Activated CD8-positive, alpha-beta T cell treated with anti-CD3 and anti-CD28 coated beads, Interleukin-2, amount 10 ng/mL, durations not matched to agents 7 days and 5 days (primary cell): ENCODE measurements at regions not wholly inside any gene's neighbourhood (a gene's known extent, or its start where the extent isn't known, plus 50 kb on each side); places are given as distances from the start of the nearest gene placed in this dataset.

Experiments
- ATAC-seq: fragments of 150-1000 bp; cut with Tn5 transposase; one replicate; pipeline ENCODE4 v1.10.0; 2021; ENCODE audit warnings: moderate library complexity
- CTCF ChIA-PET: fragments of 350-600 bp; sonication (Branson Sonifier 250); formaldehyde crosslinking; loops from one replicate; lab custom pipeline; 2021; ENCODE audit warnings: antibody characterized with exemption; lab: Charles Lee
- POLR2A ChIA-PET: fragments of 350-600 bp; sonication (Branson Sonifier 250); formaldehyde crosslinking; loops from one replicate; lab custom pipeline; 2021; ENCODE audit warnings: antibody characterized with exemption; lab: Charles Lee
- DNase-seq: peaks from one replicate; pipeline ENCODE4 v3.0.0-alpha.2; 2020
- H3K27ac Mint-ChIP-seq: one replicate; pipeline ENCODE4 v1.8.0; 2021; ENCODE audit warnings: mild to moderate bottlenecking, mixed read lengths
- H3K27me3 Mint-ChIP-seq: one replicate; pipeline ENCODE4 v1.8.0; 2021; ENCODE audit warnings: low read depth, mixed read lengths
- H3K36me3 Mint-ChIP-seq: one replicate; pipeline ENCODE4 v1.8.0; 2021; ENCODE audit warnings: low read depth, mixed read lengths
- H3K4me1 Mint-ChIP-seq: one replicate; pipeline ENCODE4 v1.8.0; 2021; ENCODE audit warnings: low read depth, mixed read lengths
- H3K4me3 Mint-ChIP-seq: one replicate; pipeline ENCODE4 v1.8.0; 2021; ENCODE audit warnings: mild to moderate bottlenecking, mixed read lengths
- H3K9me3 Mint-ChIP-seq: one replicate; pipeline ENCODE4 v1.8.0; 2022; ENCODE audit warnings: mixed read lengths; ENCODE audit not compliant: insufficient read depth

- no peaks in the 10 kb centered on the region for H3K27me3 Mint-ChIP-seq
- ATAC-seq (no peak), DNase-seq (no peak)
- no peak overlapping the region for H3K27ac Mint-ChIP-seq
- H3K4me1 Mint-ChIP-seq, result no peaks in the 10 kb centered on the region
- H3K9me3 Mint-ChIP-seq, result no peaks in the 10 kb centered on the region
- no peak overlapping the region for H3K4me3 Mint-ChIP-seq
- no peaks in the 10 kb centered on the region for H3K36me3 Mint-ChIP-seq
- ChIA-PET CTCF (no interaction called here), POLR2A (no interaction called here)
Observed at GRCh38 chr2:225893151-225893550, 493.6 kb downstream of the NYAP2 start.

DNA sequence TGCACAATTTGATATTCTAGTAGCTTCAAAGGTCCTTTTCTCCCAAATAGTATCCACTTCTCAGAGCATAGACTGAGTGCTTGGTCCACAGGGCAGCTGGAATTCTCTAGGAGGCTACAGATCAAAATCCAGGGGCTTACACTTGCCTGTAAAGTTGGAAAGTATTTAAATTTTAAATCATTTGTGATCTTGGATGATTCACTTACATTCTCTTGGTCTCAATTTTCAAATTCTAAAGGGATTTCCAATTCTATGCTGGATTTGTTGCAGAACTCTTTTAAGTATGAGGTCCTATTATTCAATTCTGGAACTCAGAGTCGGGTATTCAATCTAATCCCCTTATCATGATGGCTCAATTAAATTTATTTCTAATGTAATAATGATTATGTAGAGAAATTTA is 492.3 kb downstream of the NYAP2 start:
- no peak overlapping the region for H3K27ac Mint-ChIP-seq
- no peaks in the 10 kb centered on the region for H3K9me3 Mint-ChIP-seq
- H3K4me3 Mint-ChIP-seq, result no peak overlapping the region
- CTCF ChIA-PET, result no interaction called here
- ATAC-seq (no peak), DNase-seq (no peak)
- no peaks in the 10 kb centered on the region for H3K4me1 Mint-ChIP-seq
- H3K27me3 Mint-ChIP-seq, result no peaks in the 10 kb centered on the region
- H3K36me3 Mint-ChIP-seq, result no peaks in the 10 kb centered on the region
- POLR2A ChIA-PET, result no interaction called here

- DNase-seq (no peak), ATAC-seq (no peak)
- H3K36me3 Mint-ChIP-seq, result no peaks in the 10 kb centered on the region
- H3K4me3 Mint-ChIP-seq, result no peak overlapping the region
- H3K27me3 Mint-ChIP-seq, result no peaks in the 10 kb centered on the region
- no peaks in the 10 kb centered on the region for H3K4me1 Mint-ChIP-seq
- H3K9me3 Mint-ChIP-seq, result no peaks in the 10 kb centered on the region
- H3K27ac Mint-ChIP-seq, result no peak overlapping the region
- ChIA-PET POLR2A (no interaction called here), CTCF (no interaction called here)
Observed at GRCh38 chr2:225891013-225891412, 491.5 kb downstream of the NYAP2 start.

- no peak for ATAC-seq
- Mint-ChIP-seq H3K4me1 (no peaks in the 10 kb centered on the region), H3K27me3 (no peaks in the 10 kb centered on the region), H3K9me3 (no peaks in the 10 kb centered on the region), H3K27ac (no peak overlapping the region), H3K4me3 (no peak overlapping the region), H3K36me3 (no peaks in the 10 kb centered on the region)
- CTCF ChIA-PET, result interaction anchor here (0.6 to 1.4 kb wide), 9 partner anchors 9 to 1096 kb away, joined by 3 to 5 read pairs (median 3); partner anchors contain the start of gene IRS1
- no peak for DNase-seq
- POLR2A ChIA-PET, result no interaction called here
Observed at GRCh38 chr2:225889452-225889851, 489.9 kb downstream of the NYAP2 start.

- no peaks in the 10 kb centered on the region for H3K9me3 Mint-ChIP-seq
- DNase-seq (no peak), ATAC-seq (no peak)
- no peak overlapping the region for H3K27ac Mint-ChIP-seq
- H3K4me3 Mint-ChIP-seq, result no peak overlapping the region
- H3K4me1 Mint-ChIP-seq, result no peaks in the 10 kb centered on the region
- no peaks in the 10 kb centered on the region for H3K27me3 Mint-ChIP-seq
- POLR2A ChIA-PET, result no interaction called here
- CTCF ChIA-PET, result no interaction called here
- no peaks in the 10 kb centered on the region for H3K36me3 Mint-ChIP-seq
Observed at GRCh38 chr2:225867071-225867470, 467.6 kb downstream of the NYAP2 start.

DNA sequence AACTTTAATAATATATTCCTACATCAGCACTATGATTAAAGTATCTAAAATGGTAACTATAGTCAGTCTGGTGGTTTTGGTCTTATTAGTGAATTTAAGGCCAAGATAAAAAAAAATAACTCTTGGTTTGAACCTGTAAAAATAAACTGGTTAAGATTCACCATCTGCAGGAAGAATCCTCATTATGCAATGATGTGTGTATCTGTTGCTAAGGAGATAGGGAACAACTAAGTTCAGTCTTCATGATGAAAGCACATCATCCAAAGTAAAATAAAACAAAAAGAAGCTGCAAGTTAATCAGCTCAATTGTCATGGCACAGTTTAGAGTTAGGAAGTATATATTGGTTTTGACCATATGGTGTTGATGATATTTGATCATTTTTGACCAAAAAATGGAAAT is 466.0 kb downstream of the NYAP2 start:
- Mint-ChIP-seq H3K4me3 (no peak overlapping the region), H3K27ac (no peak overlapping the region), H3K4me1 (no peaks in the 10 kb centered on the region), H3K36me3 (no peaks in the 10 kb centered on the region), H3K9me3 (no peaks in the 10 kb centered on the region), H3K27me3 (no peaks in the 10 kb centered on the region)
- ChIA-PET POLR2A (no interaction called here), CTCF (no interaction called here)
- ATAC-seq (no peak), DNase-seq (no peak)

GRCh38 chr2:225864394-225864793 is 464.9 kb downstream of the NYAP2 start:
- H3K27me3 Mint-ChIP-seq, result no peaks in the 10 kb centered on the region
- no peaks in the 10 kb centered on the region for H3K9me3 Mint-ChIP-seq
- H3K36me3 Mint-ChIP-seq, result no peaks in the 10 kb centered on the region
- H3K27ac Mint-ChIP-seq, result no peak overlapping the region
- no peaks in the 10 kb centered on the region for H3K4me1 Mint-ChIP-seq
- H3K4me3 Mint-ChIP-seq, result no peak overlapping the region
- ATAC-seq (no peak), DNase-seq (no peak)
- POLR2A ChIA-PET, result no interaction called here
- CTCF ChIA-PET, result no interaction called here

- no peak for DNase-seq
- no peaks in the 10 kb centered on the region for H3K9me3 Mint-ChIP-seq
- POLR2A ChIA-PET, result no interaction called here
- H3K4me1 Mint-ChIP-seq, result no peaks in the 10 kb centered on the region
- no peak overlapping the region for H3K4me3 Mint-ChIP-seq
- no peaks in the 10 kb centered on the region for H3K36me3 Mint-ChIP-seq
- no peaks in the 10 kb centered on the region for H3K27me3 Mint-ChIP-seq
- no peak overlapping the region for H3K27ac Mint-ChIP-seq
- no peak for ATAC-seq
- CTCF ChIA-PET, result no interaction called here
Observed at GRCh38 chr2:225842939-225843338, 443.4 kb downstream of the NYAP2 start.

- Mint-ChIP-seq H3K27ac (no peak overlapping the region), H3K27me3 (no peaks in the 10 kb centered on the region), H3K36me3 (no peaks in the 10 kb centered on the region), H3K9me3 (no peaks in the 10 kb centered on the region), H3K4me3 (no peak overlapping the region), H3K4me1 (no peaks in the 10 kb centered on the region)
- DNase-seq (no peak), ATAC-seq (no peak)
- CTCF ChIA-PET, result no interaction called here
- POLR2A ChIA-PET, result no interaction called here
Observed at GRCh38 chr2:225841314-225841713, 441.8 kb downstream of the NYAP2 start.

DNA sequence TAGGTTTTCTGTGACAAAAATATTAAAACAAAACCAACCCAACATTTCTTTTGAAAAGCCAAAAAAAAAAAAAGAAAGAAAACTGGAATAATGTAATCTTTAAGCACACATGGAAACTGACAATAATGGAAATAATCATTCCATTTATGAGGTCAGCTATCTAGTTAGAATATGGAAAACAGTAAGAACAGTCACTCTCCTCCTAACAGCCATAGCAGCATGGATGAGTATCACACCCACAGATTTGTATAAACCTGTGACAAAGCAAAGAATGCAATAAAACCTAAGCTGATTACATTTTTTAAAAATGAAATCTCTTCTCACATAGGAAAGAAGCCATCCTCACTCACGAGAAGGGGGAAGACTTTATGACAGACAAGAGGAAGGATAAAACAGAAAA is 437.8 kb downstream of the NYAP2 start:
- CTCF ChIA-PET, result no interaction called here
- Mint-ChIP-seq H3K36me3 (no peaks in the 10 kb centered on the region), H3K9me3 (no peaks in the 10 kb centered on the region)

DNA sequence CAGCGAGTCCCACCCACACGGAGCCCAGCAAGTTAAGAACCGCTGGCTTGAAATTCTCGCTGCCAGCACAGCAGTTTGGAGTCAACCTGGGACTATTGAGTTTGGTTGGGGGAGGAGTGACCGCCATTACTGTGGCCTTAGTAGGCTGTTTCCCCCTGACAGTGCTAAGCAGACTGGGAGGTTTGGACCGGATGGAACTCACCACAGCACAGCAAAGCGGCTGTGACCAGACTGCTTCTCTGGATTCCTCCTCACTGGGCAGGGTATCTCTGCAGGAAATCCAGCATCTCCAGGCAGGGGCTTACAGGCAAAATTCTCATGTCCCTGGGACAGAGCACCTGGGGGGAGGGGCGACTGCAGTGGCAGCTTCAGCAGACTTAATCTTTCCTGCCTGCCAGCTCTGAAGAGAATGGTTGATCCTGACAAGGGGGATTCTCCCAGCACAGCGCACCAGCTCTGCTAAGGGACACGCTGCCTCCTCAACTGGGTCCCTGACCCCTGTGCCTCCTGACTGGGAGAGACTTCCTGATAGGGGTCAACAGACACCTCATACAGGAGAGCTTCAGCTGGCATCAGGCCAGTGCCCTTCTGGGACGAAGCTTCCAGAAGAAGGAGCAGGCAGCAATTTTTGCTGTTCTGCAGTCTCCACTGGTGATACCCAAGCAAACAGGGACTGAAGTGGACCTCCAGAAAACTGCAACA is 425.4 kb downstream of the NYAP2 start:
- Mint-ChIP-seq H3K27ac (no peak overlapping the region), H3K27me3 (no peaks in the 10 kb centered on the region), H3K9me3 (no peaks in the 10 kb centered on the region), H3K36me3 (no peaks in the 10 kb centered on the region), H3K4me3 (no peak overlapping the region), H3K4me1 (no peaks in the 10 kb centered on the region)
- CTCF ChIA-PET, result no interaction called here
- DNase-seq (no peak), ATAC-seq (no peak)
- POLR2A ChIA-PET, result no interaction called here

More for the DNA sequence above, 437.8 kb downstream of the NYAP2 start:
- Mint-ChIP-seq H3K4me3 (no peak overlapping the region), H3K4me1 (no peaks in the 10 kb centered on the region), H3K27me3 (no peaks in the 10 kb centered on the region), H3K27ac (no peak overlapping the region)
- no peak for ATAC-seq
- DNase-seq, result no peak
- POLR2A ChIA-PET, result no interaction called here

GRCh38 chr2:225821351-225821750 is 421.8 kb downstream of the NYAP2 start:
- CTCF ChIA-PET, result no interaction called here
- Mint-ChIP-seq H3K27me3 (no peaks in the 10 kb centered on the region), H3K27ac (no peak overlapping the region), H3K9me3 (no peaks in the 10 kb centered on the region), H3K36me3 (no peaks in the 10 kb centered on the region), H3K4me1 (no peaks in the 10 kb centered on the region), H3K4me3 (no peak overlapping the region)
- ATAC-seq (no peak), DNase-seq (no peak)
- POLR2A ChIA-PET, result no interaction called here

- ATAC-seq (no peak), DNase-seq (no peak)
- ChIA-PET CTCF (no interaction called here), POLR2A (no interaction called here)
- Mint-ChIP-seq H3K36me3 (no peaks in the 10 kb centered on the region), H3K4me3 (no peak overlapping the region), H3K9me3 (no peaks in the 10 kb centered on the region), H3K27ac (no peak overlapping the region), H3K4me1 (no peaks in the 10 kb centered on the region), H3K27me3 (no peaks in the 10 kb centered on the region)
Observed at GRCh38 chr2:225820826-225821225, 421.3 kb downstream of the NYAP2 start.
